Stimulated activated naive CD4-positive, alpha-beta T cell (primary cell): ENCODE measurements at regions not wholly inside any gene's neighbourhood (a gene's known extent, or its start where the extent isn't known, plus 50 kb on each side); places are given as distances from the start of the nearest gene placed in this dataset.
"Not testable (repeated sequence)": the region's sequence is repeated elsewhere in the genome, so short reads cannot be mapped to it uniquely, and the experiment has no call there.

Source experiments
- DNase-seq, 6 experiments: peaks; one replicate each; lab custom pipeline; 2025; lab: John Stamatoyannopoulos, UW

GRCh38 chr2:186182366-186182765 is 303.7 kb upstream of the ZC3H15 start:
- not testable (repeated sequence) for DNase-seq

GRCh38 chr2:186183406-186183805 is 302.7 kb upstream of the ZC3H15 start:
- no peak for DNase-seq

GRCh38 chr2:186187854-186188253 is 298.2 kb upstream of the ZC3H15 start:
- no peak for DNase-seq

GRCh38 chr2:186189816-186190215 is 296.2 kb upstream of the ZC3H15 start:
- DNase-seq = no peak

- DNase-seq = no peak
Measured at GRCh38 chr2:186195696-186196095, 290.4 kb upstream of the ZC3H15 start.

GRCh38 chr2:186197955-186198354 is 288.1 kb upstream of the ZC3H15 start:
- no peak for DNase-seq

GRCh38 chr2:186199029-186199428 is 287.0 kb upstream of the ZC3H15 start:
- DNase-seq = no peak

GRCh38 chr2:186201371-186201770 is 284.7 kb upstream of the ZC3H15 start:
- DNase-seq = no peak

- no peak for DNase-seq
Measured at GRCh38 chr2:186205254-186205911, 280.7 kb upstream of the ZC3H15 start.

GRCh38 chr2:186209532-186209931 is 276.5 kb upstream of the ZC3H15 start:
- DNase-seq = no peak

- DNase-seq = no peak
Measured at GRCh38 chr2:186220409-186220808, 265.7 kb upstream of the ZC3H15 start.

GRCh38 chr2:186229265-186229664 is 256.8 kb upstream of the ZC3H15 start:
- no peak for DNase-seq

GRCh38 chr2:186241874-186242273 is 244.2 kb upstream of the ZC3H15 start:
- DNase-seq = no peak

GRCh38 chr2:186254759-186255158 is 231.3 kb upstream of the ZC3H15 start:
- DNase-seq = no peak

GRCh38 chr2:186255823-186256222 is 230.2 kb upstream of the ZC3H15 start:
- no peak for DNase-seq

GRCh38 chr2:186256540-186256939 is 229.5 kb upstream of the ZC3H15 start:
- DNase-seq = no peak

GRCh38 chr2:186263673-186264250 is 222.3 kb upstream of the ZC3H15 start:
- DNase-seq = no peak

- no peak for DNase-seq
Measured at GRCh38 chr2:186269536-186269935, 216.5 kb upstream of the ZC3H15 start.

- no peak for DNase-seq
Measured at GRCh38 chr2:186273953-186274352, 212.1 kb upstream of the ZC3H15 start.

- DNase-seq = no peak
Measured at GRCh38 chr2:186274936-186275575, 211.0 kb upstream of the ZC3H15 start.

GRCh38 chr2:186276909-186277308 is 209.2 kb upstream of the ZC3H15 start:
- DNase-seq = no peak

GRCh38 chr2:186281726-186282125 is 204.3 kb upstream of the ZC3H15 start:
- no peak for DNase-seq

- no peak for DNase-seq
Measured at GRCh38 chr2:186294248-186294888, 191.7 kb upstream of the ZC3H15 start.
